ENCODE measurements at regions not wholly inside any gene's neighbourhood (a gene's known extent, or its start where the extent isn't known, plus 50 kb on each side); places are given as distances from the start of the nearest gene placed in this dataset.

DNA sequence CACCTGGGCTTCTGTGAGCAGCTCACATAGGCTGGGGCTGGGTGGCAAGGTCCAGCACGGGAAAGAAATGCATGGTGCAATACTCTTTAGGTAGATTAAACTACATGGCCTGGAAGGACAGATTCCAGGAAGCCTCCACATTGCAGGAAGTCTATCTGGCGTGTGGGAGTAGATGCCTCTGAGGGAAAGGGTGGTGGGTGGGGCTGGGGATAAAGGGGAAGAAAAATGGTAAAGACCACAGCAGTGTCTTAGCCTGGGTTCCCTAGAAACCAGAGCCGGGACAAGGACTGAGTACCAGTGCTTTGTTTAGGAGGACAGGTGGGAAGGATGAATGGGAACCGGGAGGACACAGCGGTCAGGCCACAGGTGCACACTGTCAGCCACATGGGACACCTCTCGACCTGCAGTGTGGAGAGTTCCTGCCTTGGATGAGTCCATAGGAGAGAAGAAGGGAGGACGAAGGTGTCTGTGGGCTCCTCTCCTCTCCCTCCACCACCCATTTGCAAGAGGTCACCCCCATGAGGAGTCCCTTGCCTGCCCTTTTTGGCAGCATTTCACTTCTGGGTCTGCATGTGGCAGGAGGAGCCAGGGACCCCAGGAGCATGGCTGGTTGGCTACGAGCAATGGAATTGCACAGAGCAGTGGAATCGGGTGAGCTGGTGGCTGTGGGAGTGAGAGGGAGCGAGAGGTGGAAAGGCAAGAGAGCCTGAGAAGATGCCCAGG is 91.5 kb upstream of the HS6ST1 start:
- DNase-seq: no peak
- 53% methylated on average over 10 of the region's 10 CpGs for WGBS (ENCODE audit: low lambda C conversion rate)
- no peaks in the 10 kb centered on the region for H3K9me3 ChIP-seq
- H3F3A ChIP-seq (replicated peaks; ENCODE audit: insufficient read depth): no peaks in the 10 kb centered on the region
- no peak overlapping the region for H3K9ac ChIP-seq
- H3K9me2 ChIP-seq: no peaks in the 10 kb centered on the region
- no peaks in the 10 kb centered on the region for H4K20me1 ChIP-seq (ENCODE audit: insufficient read depth)
- H3K4me2 ChIP-seq: no peak overlapping the region
- H2AFZ ChIP-seq (ENCODE audit: low read depth): no peak overlapping the region
- H3K27ac ChIP-seq (ENCODE audit: low read depth in 2 of 2, low read length in 1 of 2): no peak overlapping the region
- TF ChIP-seq CHD2 (IDR thresholded peaks at IDR 0.05; ENCODE audit: low read length, partially characterized antibody) (no peak), EZH2phosphoT487 (IDR thresholded peaks at IDR 0.05; ENCODE audit: borderline replicate concordance, low read depth) (no peak), EP300 (IDR thresholded peaks at IDR 0.05; ENCODE audit: borderline replicate concordance in 1 of 2, low read depth in 1 of 2, low read length in 1 of 2) (no peak), RFX5 (IDR thresholded peaks at IDR 0.05; ENCODE audit: low read length) (no peak), POLR2AphosphoS5 (IDR thresholded peaks at IDR 0.05; ENCODE audit: low read depth, low read length) (no peak), FOSL2 (IDR thresholded peaks at IDR 0.05; ENCODE audit: borderline replicate concordance, low read depth) (no peak), RXRA (IDR thresholded peaks at IDR 0.05; ENCODE audit: borderline replicate concordance, low read depth) (no peak), NRF1 (IDR thresholded peaks at IDR 0.05; ENCODE audit: low read depth, low read length) (no peak), JUND (IDR thresholded peaks at IDR 0.05) (no peak), SIN3A (IDR thresholded peaks at IDR 0.05; ENCODE audit: borderline replicate concordance, low read depth, low read length) (no peak), TEAD4 (IDR thresholded peaks at IDR 0.05; ENCODE audit: borderline replicate concordance, insufficient read depth) (no peak), RCOR1 (IDR thresholded peaks at IDR 0.05; ENCODE audit: low read length) (no peak), SMC3 (IDR thresholded peaks at IDR 0.05; ENCODE audit: low read depth, low read length) (no peak), MXI1 (IDR thresholded peaks at IDR 0.05; ENCODE audit: low read depth, low read length) (no peak), MEF2A (IDR thresholded peaks at IDR 0.05; ENCODE audit: borderline replicate concordance, low read depth) (no peak)
- TF ChIP-seq, protein P1, sequence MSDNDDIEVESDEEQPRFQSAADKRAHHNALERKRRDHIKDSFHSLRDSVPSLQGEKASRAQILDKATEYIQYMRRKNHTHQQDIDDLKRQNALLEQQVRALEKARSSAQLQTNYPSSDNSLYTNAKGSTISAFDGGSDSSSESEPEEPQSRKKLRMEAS (IDR thresholded peaks at IDR 0.05; ENCODE audit: low read depth): no peak
- TF ChIP-seq, protein P2, sequence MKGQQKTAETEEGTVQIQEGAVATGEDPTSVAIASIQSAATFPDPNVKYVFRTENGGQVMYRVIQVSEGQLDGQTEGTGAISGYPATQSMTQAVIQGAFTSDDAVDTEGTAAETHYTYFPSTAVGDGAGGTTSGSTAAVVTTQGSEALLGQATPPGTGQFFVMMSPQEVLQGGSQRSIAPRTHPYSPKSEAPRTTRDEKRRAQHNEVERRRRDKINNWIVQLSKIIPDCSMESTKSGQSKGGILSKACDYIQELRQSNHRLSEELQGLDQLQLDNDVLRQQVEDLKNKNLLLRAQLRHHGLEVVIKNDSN (IDR thresholded peaks at IDR 0.05; ENCODE audit: borderline replicate concordance, low read depth): no peak
- TF ChIP-seq, protein P3, sequence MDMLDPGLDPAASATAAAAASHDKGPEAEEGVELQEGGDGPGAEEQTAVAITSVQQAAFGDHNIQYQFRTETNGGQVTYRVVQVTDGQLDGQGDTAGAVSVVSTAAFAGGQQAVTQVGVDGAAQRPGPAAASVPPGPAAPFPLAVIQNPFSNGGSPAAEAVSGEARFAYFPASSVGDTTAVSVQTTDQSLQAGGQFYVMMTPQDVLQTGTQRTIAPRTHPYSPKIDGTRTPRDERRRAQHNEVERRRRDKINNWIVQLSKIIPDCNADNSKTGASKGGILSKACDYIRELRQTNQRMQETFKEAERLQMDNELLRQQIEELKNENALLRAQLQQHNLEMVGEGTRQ (IDR thresholded peaks at IDR 0.05; ENCODE audit: borderline replicate concordance, low read depth, low read length): no peak
- TF ChIP-seq, protein P4, sequence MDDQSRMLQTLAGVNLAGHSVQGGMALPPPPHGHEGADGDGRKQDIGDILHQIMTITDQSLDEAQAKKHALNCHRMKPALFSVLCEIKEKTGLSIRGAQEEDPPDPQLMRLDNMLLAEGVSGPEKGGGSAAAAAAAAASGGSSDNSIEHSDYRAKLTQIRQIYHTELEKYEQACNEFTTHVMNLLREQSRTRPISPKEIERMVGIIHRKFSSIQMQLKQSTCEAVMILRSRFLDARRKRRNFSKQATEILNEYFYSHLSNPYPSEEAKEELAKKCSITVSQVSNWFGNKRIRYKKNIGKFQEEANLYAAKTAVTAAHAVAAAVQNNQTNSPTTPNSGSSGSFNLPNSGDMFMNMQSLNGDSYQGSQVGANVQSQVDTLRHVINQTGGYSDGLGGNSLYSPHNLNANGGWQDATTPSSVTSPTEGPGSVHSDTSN (IDR thresholded peaks at IDR 0.05): no peak
- no peaks in the 10 kb centered on the region for H3K79me2 ChIP-seq (ENCODE audit: insufficient read depth)
- ChIA-PET POLR2A (no interaction called here), CTCF (interaction anchor here (1.5 kb wide), 1 partner anchor 89 kb away, joined by 4 read pairs; no protein-coding TSS in a partner anchor)
- no peaks in the 10 kb centered on the region for H3K36me3 ChIP-seq (replicated peaks in 1 of 2; ENCODE audit: control insufficient read depth in 1 of 2, insufficient read depth in 2 of 2, low read length in 1 of 2)
- no peaks in the 10 kb centered on the region for H3K27me3 ChIP-seq (ENCODE audit: insufficient read depth)
- H3K4me3 ChIP-seq (ENCODE audit: low read depth in 2 of 2, low read length in 1 of 2): no peak overlapping the region
- peaks cover 0 to 54% of the 10 kb centered on the region in 2 experiments; a peak in 1 of 4 replicates for H3K4me1 ChIP-seq (ENCODE audit: control insufficient read depth in 1 of 2, insufficient read depth in 2 of 2, low read depth in 1 of 2, low read length in 1 of 2)

All from SK-N-SH (cell line).